GM18505 (cell line): ENCODE measurements at regions not wholly inside any gene's neighbourhood (a gene's known extent, or its start where the extent isn't known, plus 50 kb on each side); places are given as distances from the start of the nearest gene placed in this dataset.
"Not testable (repeated sequence)": the region's sequence is repeated elsewhere in the genome, so short reads cannot be mapped to it uniquely, and the experiment has no call there.

Source experiments
- ATAC-seq: cut with Tn5 transposase; IDR thresholded peaks from one replicate; pipeline ENCODE4 v1.9.1; 2021; ENCODE audit not compliant: unreplicated experiment
- POLR2A ChIP-seq: IDR thresholded peaks from 4 replicates; pipeline ENCODE4 v1.6.1; 2011; ENCODE audit warnings: borderline replicate concordance; ENCODE audit not compliant: insufficient read depth, insufficient read length; ENCODE audit errors: extremely low read depth

DNA sequence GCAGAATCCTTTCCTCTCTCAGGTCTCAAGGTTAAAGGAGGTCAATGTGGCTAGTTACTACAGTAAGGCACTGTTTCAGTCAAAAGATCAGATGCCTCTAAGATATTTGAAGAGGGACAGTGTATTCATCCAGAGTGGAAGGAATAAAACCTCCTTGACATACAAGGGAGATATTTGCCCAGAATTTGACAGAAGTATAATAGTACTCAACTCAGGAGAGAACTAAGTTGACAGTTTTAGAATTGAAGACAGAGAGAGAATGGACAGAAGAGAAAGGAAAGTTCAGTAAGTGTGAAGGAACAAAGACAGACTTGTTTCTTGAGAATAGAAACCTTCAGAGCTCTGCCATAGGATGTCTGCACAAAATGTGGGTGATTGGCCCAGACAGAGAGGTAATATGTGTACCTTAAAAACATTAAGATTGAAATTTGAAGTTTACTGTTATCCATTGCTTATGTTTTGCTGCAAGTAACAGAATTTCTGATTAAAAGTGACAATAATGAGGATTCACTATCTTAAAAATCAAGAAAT, 507.1 kb downstream of the IGSF11 start:
- no peak for ATAC-seq
- no peak for TF ChIP-seq POLR2A

DNA sequence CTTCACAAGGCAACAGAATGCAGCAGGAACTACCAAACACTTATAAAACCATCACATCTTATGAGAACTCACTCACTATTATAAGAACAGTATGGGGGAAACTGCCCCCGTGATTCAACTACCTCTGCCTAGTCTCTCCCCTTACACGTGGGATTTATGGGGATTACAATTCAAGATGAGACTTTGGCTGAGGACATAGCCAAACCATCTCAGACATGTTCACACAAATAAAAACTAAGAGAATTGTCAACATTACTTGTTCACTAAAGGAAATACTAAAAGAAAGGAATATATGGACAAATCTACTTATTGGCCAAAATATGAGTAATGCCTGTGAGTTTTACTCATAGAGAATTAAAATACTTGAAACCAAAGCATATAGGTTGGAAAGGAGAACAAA, 505.1 kb downstream of the IGSF11 start:
- no peak for TF ChIP-seq POLR2A
- ATAC-seq = no peak

DNA sequence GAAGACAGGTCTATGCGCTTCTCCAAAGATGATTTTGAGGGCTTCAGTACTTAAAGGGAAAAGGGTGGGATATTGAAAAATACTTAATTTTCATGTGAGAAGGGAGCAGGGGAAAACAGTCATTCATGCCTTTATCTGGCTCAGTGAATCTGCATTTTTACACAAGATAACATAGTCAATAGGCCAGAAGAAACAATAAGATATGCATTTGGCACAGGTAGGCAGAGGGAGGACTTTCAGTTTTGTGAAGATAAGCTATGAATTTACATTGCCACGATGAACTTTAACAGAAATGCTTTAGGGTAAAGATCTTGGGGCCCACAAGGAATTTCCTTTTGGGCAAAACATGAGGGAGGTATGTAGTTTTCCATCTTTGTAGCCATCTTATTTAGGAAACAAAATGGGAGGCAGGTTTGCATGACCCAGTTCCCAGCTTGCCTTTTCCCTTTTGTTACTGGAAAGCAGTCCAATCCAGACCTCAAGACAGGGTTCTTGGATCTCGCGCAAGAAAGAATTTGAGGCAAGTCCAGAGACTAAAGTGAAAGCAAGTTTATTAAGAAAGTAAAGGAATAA, 504.2 kb downstream of the IGSF11 start:
- TF ChIP-seq POLR2A = no peak

GRCh38 chr3:118530927-118531356, 503.7 kb downstream of the IGSF11 start:
- ATAC-seq = not testable (repeated sequence)

More for the DNA sequence above, 504.2 kb downstream of the IGSF11 start:
- no peak for ATAC-seq

DNA sequence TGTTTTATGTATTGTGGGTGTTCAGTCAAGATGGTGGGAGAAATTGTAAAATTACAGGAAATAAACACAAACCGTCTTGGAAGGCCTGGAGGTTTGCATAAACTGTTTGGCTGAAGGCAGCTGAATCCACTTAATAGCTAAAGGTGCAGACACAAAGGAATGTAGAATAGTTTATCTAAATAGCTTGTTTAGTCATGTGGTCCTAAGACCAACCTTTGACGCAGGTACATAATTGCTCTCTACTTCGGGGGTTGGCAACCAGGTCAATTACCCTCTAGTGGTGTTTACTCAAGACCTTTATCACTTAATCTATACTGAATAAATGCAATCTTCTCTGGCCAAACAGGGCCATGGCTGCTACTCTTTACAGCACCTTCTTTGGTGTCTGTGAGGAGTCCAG, 502.8 kb downstream of the IGSF11 start:
- TF ChIP-seq POLR2A = no peak
- ATAC-seq = no peak

GRCh38 chr3:118533676-118534075, 501.0 kb downstream of the IGSF11 start:
- ATAC-seq = no peak
- TF ChIP-seq POLR2A = no peak

DNA sequence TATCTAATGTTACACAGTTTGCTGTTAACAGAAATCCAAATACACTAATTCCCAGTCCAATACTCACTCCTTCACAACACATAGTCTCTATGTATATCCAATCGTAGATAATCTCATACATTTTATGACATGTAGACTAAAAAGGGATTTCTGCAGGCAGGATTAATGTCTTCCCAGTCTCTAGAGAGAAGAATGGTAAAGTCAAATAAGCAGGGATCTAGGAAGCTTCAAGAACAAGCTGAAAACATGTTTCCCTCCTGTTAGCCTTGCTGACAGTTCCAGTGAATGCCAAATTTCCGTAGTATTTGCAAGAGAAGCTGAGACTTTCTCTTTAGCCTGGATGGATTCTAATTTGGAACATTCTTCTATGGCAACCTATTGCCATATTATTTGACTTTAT, 500.1 kb downstream of the IGSF11 start:
- ATAC-seq = no peak
- TF ChIP-seq POLR2A = no peak

DNA sequence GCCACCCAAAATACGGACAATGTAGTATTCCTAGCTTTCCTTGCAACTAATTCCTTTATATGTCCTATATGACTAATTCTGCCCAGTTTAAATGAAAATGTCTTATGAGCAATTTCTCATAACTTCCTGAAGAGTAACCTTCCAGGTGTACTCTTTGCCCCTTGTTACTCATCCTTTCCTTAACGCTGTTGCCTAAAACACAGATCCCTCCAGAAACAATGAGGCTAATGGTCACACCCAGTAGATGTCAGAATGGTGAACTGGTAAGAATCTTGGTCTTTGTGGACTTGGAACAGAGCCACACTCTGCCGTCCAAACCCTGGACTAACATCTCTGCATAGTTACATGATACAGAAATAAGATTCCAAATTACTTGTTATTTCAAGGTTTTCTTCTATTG, 497.9 kb downstream of the IGSF11 start:
- no peak for TF ChIP-seq POLR2A
- no peak for ATAC-seq

DNA sequence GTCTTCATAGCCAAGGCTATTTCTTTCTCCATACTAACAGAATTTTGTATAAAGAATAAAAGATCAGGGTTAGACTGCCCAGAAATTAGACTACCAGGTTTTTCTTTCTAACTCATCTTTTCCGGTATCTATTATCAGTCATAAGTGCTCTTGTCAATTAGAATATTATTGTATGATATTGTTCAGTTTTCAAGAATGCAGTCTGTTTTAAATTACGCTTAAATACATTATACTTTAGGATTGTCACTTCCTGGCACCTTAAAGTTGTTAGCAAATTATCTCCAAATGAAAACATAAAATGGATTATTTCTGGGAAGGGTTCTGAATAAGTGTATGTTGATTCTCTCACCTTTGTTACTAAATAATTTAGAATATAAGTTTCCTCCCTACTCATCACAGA, 497.2 kb downstream of the IGSF11 start:
- ATAC-seq = no peak
- no peak for TF ChIP-seq POLR2A

GRCh38 chr3:118538187-118538586, 496.5 kb downstream of the IGSF11 start:
- no peak for TF ChIP-seq POLR2A
- no peak for ATAC-seq

DNA sequence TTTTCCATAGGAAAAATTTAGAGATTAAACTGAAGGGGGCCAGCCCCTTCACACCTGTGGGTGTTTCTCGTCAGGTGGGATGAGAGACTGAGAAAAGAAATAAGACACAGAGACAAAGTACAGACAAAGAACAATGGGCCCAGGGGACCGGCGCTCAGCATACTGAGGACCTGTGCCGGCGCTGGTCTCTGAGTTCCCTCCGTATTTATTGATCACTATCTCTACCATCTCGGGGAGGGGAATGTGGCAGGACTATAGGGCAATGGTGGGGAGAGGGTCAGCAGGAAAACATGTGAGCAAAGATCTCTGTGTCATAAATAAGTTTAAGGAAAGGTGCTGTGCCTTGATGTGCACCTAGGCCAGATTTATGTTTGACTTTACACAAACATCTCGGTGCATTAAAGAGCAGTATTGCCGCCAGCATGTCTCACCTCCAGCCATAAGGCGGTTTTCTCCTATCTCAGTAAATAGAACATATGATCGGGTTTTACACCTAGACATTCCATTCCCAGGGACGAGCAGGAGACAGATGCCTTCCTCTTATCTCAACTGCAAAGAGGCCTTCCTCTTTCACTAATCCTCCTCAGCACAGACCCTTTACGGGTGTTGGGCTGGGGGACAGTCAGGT, 494.7 kb downstream of the IGSF11 start:
- not testable (repeated sequence) for ATAC-seq

DNA sequence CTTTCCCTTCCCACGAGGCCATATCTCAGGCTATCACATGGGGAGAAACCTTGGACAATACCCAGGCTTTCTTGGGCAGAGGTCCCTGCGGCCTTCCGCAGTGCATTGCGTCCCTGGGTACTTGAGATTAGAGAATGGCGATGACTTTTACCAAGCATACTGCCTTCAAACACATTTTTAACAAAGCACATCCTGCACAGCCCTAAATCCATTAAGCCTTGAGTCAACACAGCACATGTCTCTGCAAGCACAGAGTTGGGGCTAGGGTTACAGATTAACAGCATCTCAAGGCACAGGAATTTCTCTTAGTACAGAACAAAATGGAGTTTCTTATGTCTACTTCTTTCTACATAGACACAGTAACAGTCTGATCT, 494.2 kb downstream of the IGSF11 start:
- ATAC-seq = not testable (repeated sequence)

GRCh38 chr3:118540826-118541225, 493.8 kb downstream of the IGSF11 start:
- no peak for ATAC-seq
- TF ChIP-seq POLR2A = no peak

DNA sequence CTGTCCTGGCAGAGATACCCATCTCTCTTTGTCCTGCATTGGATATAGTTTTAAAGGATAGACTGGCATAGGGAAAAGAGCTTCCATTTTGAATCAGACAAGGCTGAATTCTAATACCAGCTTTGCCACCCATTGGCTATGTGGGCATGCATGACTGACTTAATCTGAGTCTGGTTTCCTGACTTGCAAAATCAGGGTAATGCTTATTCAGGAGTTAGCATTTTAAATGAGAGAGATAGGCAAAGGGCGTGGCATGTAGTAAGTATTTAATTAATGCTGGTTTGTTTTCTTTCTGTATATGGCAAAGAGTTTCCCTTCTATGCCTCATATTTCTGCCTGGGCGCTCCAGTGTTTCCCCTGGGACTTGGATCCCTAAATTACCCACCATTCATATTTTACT, 492.9 kb downstream of the IGSF11 start:
- no peak for TF ChIP-seq POLR2A
- no peak for ATAC-seq

GRCh38 chr3:118543832-118544231, 490.8 kb downstream of the IGSF11 start:
- TF ChIP-seq POLR2A = no peak
- no peak for ATAC-seq
